ENCODE measurements at regions not wholly inside any gene's neighbourhood (a gene's known extent, or its start where the extent isn't known, plus 50 kb on each side); places are given as distances from the start of the nearest gene placed in this dataset.
"Not testable (repeated sequence)": the region's sequence is repeated elsewhere in the genome, so short reads cannot be mapped to it uniquely, and the experiment has no call there.

DNA sequence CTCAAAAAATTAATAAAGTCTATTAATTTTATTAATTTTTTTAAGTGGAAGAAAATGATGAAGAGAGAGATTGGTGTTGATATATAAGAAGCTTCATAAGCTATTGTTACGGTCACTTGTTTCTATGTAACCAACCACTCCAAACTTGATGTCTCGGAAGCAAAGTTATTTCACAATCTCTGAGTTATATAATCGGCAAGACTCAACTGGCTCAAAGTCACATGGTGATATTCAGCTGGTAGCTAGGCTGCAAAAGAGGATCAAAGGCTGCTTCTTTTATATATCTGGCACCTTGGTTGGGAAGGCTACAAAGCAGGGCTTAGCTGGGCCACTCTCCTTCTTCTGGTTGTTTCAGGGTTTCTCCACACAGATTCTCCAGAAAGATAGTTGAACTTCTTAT is 245.1 kb upstream of the ARHGAP42 start:
- no peak for DNase-seq
- Mint-ChIP-seq H3K27me3 (ENCODE audit: unreplicated experiment) (no peaks in the 10 kb centered on the region), H3K36me3 (ENCODE audit: unreplicated experiment) (no peaks in the 10 kb centered on the region), H3K4me1 (ENCODE audit: low read depth, unreplicated experiment) (no peaks in the 10 kb centered on the region), H3K9me3 (ENCODE audit: unreplicated experiment) (peaks cover 2% of the 10 kb centered on the region), H3K27ac (ENCODE audit: unreplicated experiment) (no peak overlapping the region), H3K4me3 (ENCODE audit: unreplicated experiment) (no peak overlapping the region)
- TF ChIP-seq, protein P1, sequence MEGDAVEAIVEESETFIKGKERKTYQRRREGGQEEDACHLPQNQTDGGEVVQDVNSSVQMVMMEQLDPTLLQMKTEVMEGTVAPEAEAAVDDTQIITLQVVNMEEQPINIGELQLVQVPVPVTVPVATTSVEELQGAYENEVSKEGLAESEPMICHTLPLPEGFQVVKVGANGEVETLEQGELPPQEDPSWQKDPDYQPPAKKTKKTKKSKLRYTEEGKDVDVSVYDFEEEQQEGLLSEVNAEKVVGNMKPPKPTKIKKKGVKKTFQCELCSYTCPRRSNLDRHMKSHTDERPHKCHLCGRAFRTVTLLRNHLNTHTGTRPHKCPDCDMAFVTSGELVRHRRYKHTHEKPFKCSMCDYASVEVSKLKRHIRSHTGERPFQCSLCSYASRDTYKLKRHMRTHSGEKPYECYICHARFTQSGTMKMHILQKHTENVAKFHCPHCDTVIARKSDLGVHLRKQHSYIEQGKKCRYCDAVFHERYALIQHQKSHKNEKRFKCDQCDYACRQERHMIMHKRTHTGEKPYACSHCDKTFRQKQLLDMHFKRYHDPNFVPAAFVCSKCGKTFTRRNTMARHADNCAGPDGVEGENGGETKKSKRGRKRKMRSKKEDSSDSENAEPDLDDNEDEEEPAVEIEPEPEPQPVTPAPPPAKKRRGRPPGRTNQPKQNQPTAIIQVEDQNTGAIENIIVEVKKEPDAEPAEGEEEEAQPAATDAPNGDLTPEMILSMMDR (IDR thresholded peaks at IDR 0.05; ENCODE audit: partially characterized antibody, unreplicated experiment) = no peak

- TF ChIP-seq, protein P1 (IDR thresholded peaks at IDR 0.05; ENCODE audit: partially characterized antibody, unreplicated experiment) = no peak
Observed at GRCh38 chr11:100445231-100445735, 241.8 kb upstream of the ARHGAP42 start.

DNA sequence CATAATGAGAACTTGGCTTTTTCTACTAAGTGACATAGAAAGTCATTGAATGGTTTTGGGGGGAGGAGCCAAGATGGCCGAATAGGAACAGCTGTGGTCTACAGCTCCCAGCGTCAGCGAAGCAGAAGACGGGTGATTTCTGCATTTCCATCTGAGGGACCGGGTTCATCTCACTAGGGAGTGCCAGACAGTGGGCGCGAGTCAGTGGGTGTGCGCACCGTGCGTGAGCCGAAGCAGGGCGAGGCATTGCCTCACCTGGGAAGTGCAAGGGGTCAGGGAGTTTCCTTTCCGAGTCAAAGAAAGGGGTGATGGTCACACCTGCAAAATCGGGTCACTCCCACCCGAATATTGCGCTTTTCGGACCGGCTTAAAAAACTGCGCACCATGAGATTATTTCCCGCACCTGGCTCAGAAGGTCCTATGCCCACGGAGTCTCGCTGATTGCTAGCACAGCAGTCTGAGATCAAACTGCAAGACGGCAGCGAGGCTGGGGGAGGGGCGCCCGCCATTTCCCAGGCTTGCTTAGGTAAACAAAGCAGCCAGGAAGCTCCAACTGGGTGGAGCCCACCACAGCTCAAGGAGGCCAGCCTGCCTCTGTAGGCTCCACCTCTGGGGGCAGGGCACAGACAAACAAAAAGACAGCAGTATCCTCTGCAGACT is 235.2 kb upstream of the ARHGAP42 start:
- H3K9me3 Mint-ChIP-seq (ENCODE audit: unreplicated experiment); DNase-seq; H3K4me3 Mint-ChIP-seq (ENCODE audit: unreplicated experiment); H3K27me3 Mint-ChIP-seq (ENCODE audit: unreplicated experiment); H3K36me3 Mint-ChIP-seq (ENCODE audit: unreplicated experiment); H3K27ac Mint-ChIP-seq (ENCODE audit: unreplicated experiment); H3K4me1 Mint-ChIP-seq (ENCODE audit: low read depth, unreplicated experiment): not testable (repeated sequence)

More at GRCh38 chr11:100445231-100445735, 241.8 kb upstream of the ARHGAP42 start:
- Mint-ChIP-seq H3K4me1 (ENCODE audit: low read depth, unreplicated experiment) (no peaks in the 10 kb centered on the region), H3K9me3 (ENCODE audit: unreplicated experiment) (peaks cover 4% of the 10 kb centered on the region), H3K4me3 (ENCODE audit: unreplicated experiment) (no peak overlapping the region), H3K27ac (ENCODE audit: unreplicated experiment) (no peak overlapping the region), H3K36me3 (ENCODE audit: unreplicated experiment) (no peaks in the 10 kb centered on the region), H3K27me3 (ENCODE audit: unreplicated experiment) (no peaks in the 10 kb centered on the region)
- DNase-seq = no peak

DNA sequence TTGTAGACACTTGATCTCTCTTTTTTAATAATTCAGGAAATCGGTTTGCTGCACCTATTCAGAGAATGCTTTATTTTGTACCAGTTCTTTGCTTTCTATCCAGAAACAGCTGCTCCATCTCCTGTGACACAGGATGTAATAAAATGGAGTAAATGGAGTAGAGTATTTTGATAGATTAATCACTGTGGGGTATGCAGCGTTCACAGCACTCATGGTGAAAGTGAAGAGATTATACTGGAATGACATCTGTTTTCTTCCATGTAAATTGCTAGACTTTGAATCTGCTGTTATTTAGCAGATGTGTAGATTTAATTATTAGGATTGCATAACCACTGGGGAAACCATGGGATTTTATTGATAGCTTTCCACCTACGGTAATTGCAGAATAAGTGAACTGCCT is 227.3 kb upstream of the ARHGAP42 start:
- TF ChIP-seq, protein P1 (IDR thresholded peaks at IDR 0.05; ENCODE audit: partially characterized antibody, unreplicated experiment) = no peak
- H3K9me3 Mint-ChIP-seq (ENCODE audit: unreplicated experiment) = peaks cover 2% of the 10 kb centered on the region
- no peaks in the 10 kb centered on the region for H3K27me3 Mint-ChIP-seq (ENCODE audit: unreplicated experiment)
- DNase-seq = no peak
- no peaks in the 10 kb centered on the region for H3K36me3 Mint-ChIP-seq (ENCODE audit: unreplicated experiment)
- H3K4me1 Mint-ChIP-seq (ENCODE audit: low read depth, unreplicated experiment) = peaks cover 1% of the 10 kb centered on the region
- no peak overlapping the region for H3K4me3 Mint-ChIP-seq (ENCODE audit: unreplicated experiment)
- no peak overlapping the region for H3K27ac Mint-ChIP-seq (ENCODE audit: unreplicated experiment)

GRCh38 chr11:100460426-100460825 is 226.7 kb upstream of the ARHGAP42 start:
- peaks cover 1% of the 10 kb centered on the region for H3K4me1 Mint-ChIP-seq (ENCODE audit: low read depth, unreplicated experiment)
- H3K36me3 Mint-ChIP-seq (ENCODE audit: unreplicated experiment) = no peaks in the 10 kb centered on the region
- no peak overlapping the region for H3K27ac Mint-ChIP-seq (ENCODE audit: unreplicated experiment)
- H3K9me3 Mint-ChIP-seq (ENCODE audit: unreplicated experiment) = peaks cover 2% of the 10 kb centered on the region
- DNase-seq = no peak
- no peak overlapping the region for H3K4me3 Mint-ChIP-seq (ENCODE audit: unreplicated experiment)
- TF ChIP-seq, protein P1 (IDR thresholded peaks at IDR 0.05; ENCODE audit: partially characterized antibody, unreplicated experiment) = no peak
- no peaks in the 10 kb centered on the region for H3K27me3 Mint-ChIP-seq (ENCODE audit: unreplicated experiment)

Data from glutamatergic neuron (in vitro differentiated cells).